Karpas-422 (cell line): ENCODE measurements at regions not wholly inside any gene's neighbourhood (a gene's known extent, or its start where the extent isn't known, plus 50 kb on each side); places are given as distances from the start of the nearest gene placed in this dataset.

ENCODE experiments used
- DNase-seq: peaks from one replicate; pipeline ENCODE4 v3.0.0-alpha.2; 2015
- H2AFZ ChIP-seq: fragments of 200-600 bp; sonication (generic); 2 replicates; pipeline ENCODE4 v1.6.1; 2014; ENCODE audit warnings: antibody characterized with exemption, low read length, mixed read lengths
- H3K27ac ChIP-seq: fragments of 200-600 bp; sonication (generic); 2 replicates; pipeline ENCODE4 v1.5.1; 2014; ENCODE audit warnings: mild to moderate bottlenecking, low read length, moderate library complexity
- H3K27me3 ChIP-seq: fragments of 200-600 bp; sonication (generic); 2 replicates; pipeline ENCODE4 v1.6.1; 2014; ENCODE audit warnings: low read length, mixed read lengths
- H3K36me3 ChIP-seq: fragments of 200-600 bp; sonication (generic); 2 replicates; pipeline ENCODE4 v1.6.1; 2014; ENCODE audit warnings: low read length, mixed read lengths; ENCODE audit not compliant: insufficient read depth
- H3K4me1 ChIP-seq: fragments of 200-600 bp; sonication (generic); 2 replicates; pipeline ENCODE4 v1.6.1; 2014; ENCODE audit warnings: mild to moderate bottlenecking, low read length, mixed read lengths
- H3K4me2 ChIP-seq: fragments of 200-600 bp; sonication (generic); 2 replicates; pipeline ENCODE4 v1.6.1; 2014; ENCODE audit warnings: low read length, low read depth, mild to moderate bottlenecking; ENCODE audit not compliant: poor library complexity, severe bottlenecking
- H3K4me3 ChIP-seq: fragments of 200-600 bp; sonication (generic); 2 replicates; pipeline ENCODE4 v1.5.1; 2014; ENCODE audit warnings: mild to moderate bottlenecking, antibody characterized with exemption, low read length, mixed read lengths
- H3K79me2 ChIP-seq: fragments of 200-600 bp; sonication (generic); 2 replicates; pipeline ENCODE4 v1.6.1; 2014; ENCODE audit warnings: mild to moderate bottlenecking, low read length, mixed read lengths
- H3K9ac ChIP-seq: fragments of 200-600 bp; sonication (generic); 2 replicates; pipeline ENCODE4 v1.6.0; 2014; ENCODE audit warnings: low read length
- H3K9me2 ChIP-seq: fragments of 200-600 bp; sonication (generic), shearing (Covaris generic); replicated peaks from 2 replicates; pipeline ENCODE4 v1.6.0; 2014; ENCODE audit warnings: mild to moderate bottlenecking, low read length, moderate library complexity; ENCODE audit not compliant: insufficient read depth
- H3K9me3 ChIP-seq: fragments of 300-700, 200-600 bp; sonication (generic); 2 replicates; pipeline ENCODE4 v1.6.1; 2014; ENCODE audit warnings: low read length, mixed read lengths
- H4K20me1 ChIP-seq: fragments of 200-600 bp; sonication (generic); 2 replicates; pipeline ENCODE4 v1.6.1; 2014; ENCODE audit warnings: mild to moderate bottlenecking, antibody characterized with exemption, low read length, low read depth; ENCODE audit not compliant: insufficient read depth

DNA sequence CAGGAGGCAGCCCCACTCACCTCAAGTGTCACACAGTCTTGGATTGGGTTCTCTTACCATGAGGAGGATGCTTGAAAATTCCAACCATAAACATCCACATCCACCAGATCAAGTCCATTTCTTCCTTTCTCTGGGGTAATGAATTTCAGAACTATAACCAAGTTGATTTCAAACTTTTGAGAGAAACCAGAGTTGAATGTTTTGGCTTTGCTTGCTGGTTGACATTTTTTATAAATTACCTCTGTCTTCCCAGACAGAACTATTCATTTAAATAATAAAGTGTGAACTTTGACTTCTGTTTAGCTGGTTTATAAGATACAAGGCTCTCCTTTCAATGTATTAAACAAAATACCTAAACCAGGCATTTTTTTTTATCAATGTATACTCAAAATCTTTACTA lies 550.7 kb downstream of the KCTD12 start:
- Histone ChIP-seq H4K20me1 (no peaks in the 10 kb centered on the region), H3K36me3 (no peaks in the 10 kb centered on the region), H2AFZ (no peak overlapping the region)

GRCh38 chr13:76331943-76332712 lies 554.1 kb downstream of the KCTD12 start:
- no peak overlapping the region for H2AFZ ChIP-seq
- no peaks in the 10 kb centered on the region for H3K27me3 ChIP-seq
- DNase-seq: no peak
- H3K36me3 ChIP-seq: no peaks in the 10 kb centered on the region
- no peaks in the 10 kb centered on the region for H4K20me1 ChIP-seq
- no peak overlapping the region for H3K9ac ChIP-seq
- H3K9me2 ChIP-seq: no peaks in the 10 kb centered on the region
- H3K4me1 ChIP-seq: no peaks in the 10 kb centered on the region
- no peak overlapping the region for H3K27ac ChIP-seq
- no peak overlapping the region for H3K4me2 ChIP-seq
- no peaks in the 10 kb centered on the region for H3K9me3 ChIP-seq
- no peak overlapping the region for H3K4me3 ChIP-seq
- H3K79me2 ChIP-seq: no peaks in the 10 kb centered on the region

More for the DNA sequence above, 550.7 kb downstream of the KCTD12 start:
- H3K4me2 ChIP-seq: no peak overlapping the region
- H3K9ac ChIP-seq: no peak overlapping the region
- H3K4me3 ChIP-seq: no peak overlapping the region
- no peak overlapping the region for H3K27ac ChIP-seq
- peaks cover 6% of the 10 kb centered on the region for H3K4me1 ChIP-seq
- H3K27me3 ChIP-seq: no peaks in the 10 kb centered on the region
- H3K79me2 ChIP-seq: no peaks in the 10 kb centered on the region
- H3K9me2 ChIP-seq: no peaks in the 10 kb centered on the region
- H3K9me3 ChIP-seq: no peaks in the 10 kb centered on the region
- no peak for DNase-seq

- Histone ChIP-seq H3K27me3 (no peaks in the 10 kb centered on the region), H3K9ac (no peak overlapping the region), H4K20me1 (no peaks in the 10 kb centered on the region), H3K9me2 (no peaks in the 10 kb centered on the region), H3K36me3 (no peaks in the 10 kb centered on the region), H3K4me2 (no peak overlapping the region), H2AFZ (no peak overlapping the region), H3K4me1 (no peaks in the 10 kb centered on the region), H3K79me2 (no peaks in the 10 kb centered on the region), H3K9me3 (no peaks in the 10 kb centered on the region), H3K4me3 (no peak overlapping the region), H3K27ac (no peak overlapping the region)
- no peak for DNase-seq
These were observed 555.4 kb downstream of the KCTD12 start for GRCh38 chr13:76330761-76331160.

- DNase-seq: no peak
- no peak overlapping the region for H2AFZ ChIP-seq
- H3K4me2 ChIP-seq: no peak overlapping the region
- no peak overlapping the region for H3K27ac ChIP-seq
- no peaks in the 10 kb centered on the region for H3K4me1 ChIP-seq
- no peaks in the 10 kb centered on the region for H3K36me3 ChIP-seq
- no peaks in the 10 kb centered on the region for H3K9me3 ChIP-seq
- H3K9me2 ChIP-seq: no peaks in the 10 kb centered on the region
- H4K20me1 ChIP-seq: no peaks in the 10 kb centered on the region
- H3K4me3 ChIP-seq: no peak overlapping the region
- no peaks in the 10 kb centered on the region for H3K27me3 ChIP-seq
- no peak overlapping the region for H3K9ac ChIP-seq
- no peaks in the 10 kb centered on the region for H3K79me2 ChIP-seq
These were observed 556.2 kb downstream of the KCTD12 start for GRCh38 chr13:76329866-76330580.

GRCh38 chr13:76329004-76329403 lies 557.2 kb downstream of the KCTD12 start:
- peak; percentile 42 for DNase-seq

DNA sequence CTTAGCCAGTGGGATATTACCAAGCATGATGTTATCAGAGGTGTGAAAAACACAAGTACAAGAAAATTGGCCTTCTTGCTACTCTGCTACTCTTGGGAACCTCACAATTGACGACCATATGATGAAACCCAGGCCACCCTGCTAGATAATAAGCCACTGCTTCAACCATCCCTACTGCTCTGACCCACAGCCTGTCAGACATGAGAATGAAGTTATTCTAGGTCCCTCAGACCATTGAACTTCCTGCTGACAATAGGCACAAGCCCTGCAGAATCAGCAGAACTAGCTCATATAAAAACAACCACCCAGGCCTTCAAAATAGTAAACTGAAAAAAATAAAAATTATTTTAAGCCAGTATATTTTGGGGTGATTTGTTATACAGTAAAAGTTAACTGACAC lies 559.9 kb downstream of the KCTD12 start:
- no peak overlapping the region for H2AFZ ChIP-seq
- DNase-seq: no peak
- no peak overlapping the region for H3K9ac ChIP-seq
- no peaks in the 10 kb centered on the region for H3K27me3 ChIP-seq
- H3K9me2 ChIP-seq: no peaks in the 10 kb centered on the region
- H3K9me3 ChIP-seq: no peaks in the 10 kb centered on the region
- H3K79me2 ChIP-seq: no peaks in the 10 kb centered on the region
- no peaks in the 10 kb centered on the region for H4K20me1 ChIP-seq
- H3K4me3 ChIP-seq: no peak overlapping the region
- no peak overlapping the region for H3K4me2 ChIP-seq
- no peaks in the 10 kb centered on the region for H3K36me3 ChIP-seq
- no peaks in the 10 kb centered on the region for H3K4me1 ChIP-seq
- H3K27ac ChIP-seq: no peak overlapping the region

More at GRCh38 chr13:76329004-76329403, 557.2 kb downstream of the KCTD12 start:
- Histone ChIP-seq H3K4me2 (no peak overlapping the region), H3K4me1 (no peaks in the 10 kb centered on the region), H3K79me2 (no peaks in the 10 kb centered on the region), H3K36me3 (no peaks in the 10 kb centered on the region), H4K20me1 (no peaks in the 10 kb centered on the region), H3K27ac (no peak overlapping the region), H3K9me3 (no peaks in the 10 kb centered on the region), H3K27me3 (no peaks in the 10 kb centered on the region), H3K9me2 (no peaks in the 10 kb centered on the region), H2AFZ (no peak overlapping the region), H3K9ac (no peak overlapping the region), H3K4me3 (no peak overlapping the region)

DNA sequence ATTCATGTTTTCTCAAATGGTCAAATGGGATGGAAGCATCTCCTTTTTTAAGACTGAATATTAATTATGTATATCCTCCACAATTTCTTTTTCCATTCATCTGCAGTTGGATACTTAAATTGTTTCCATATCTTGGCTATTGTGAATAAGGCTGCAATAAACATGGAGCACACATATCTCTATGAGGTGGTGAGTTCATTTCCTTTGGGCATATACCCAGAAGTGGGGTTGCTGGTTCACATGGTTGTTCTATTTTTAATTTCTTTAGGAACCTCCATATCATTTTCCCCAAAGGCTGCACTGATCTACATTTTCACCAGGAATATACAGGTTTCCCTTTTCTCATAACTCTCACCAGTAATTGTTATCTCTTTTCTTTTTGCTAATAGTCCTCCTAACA lies 566.3 kb downstream of the KCTD12 start:
- Histone ChIP-seq H3K79me2 (no peaks in the 10 kb centered on the region), H3K4me1 (no peaks in the 10 kb centered on the region), H3K4me2 (no peak overlapping the region), H3K9me2 (no peaks in the 10 kb centered on the region), H3K9me3 (peaks cover 3% of the 10 kb centered on the region; the same call in 1 of the 2 replicates), H4K20me1 (no peaks in the 10 kb centered on the region), H2AFZ (no peak overlapping the region), H3K4me3 (no peak overlapping the region), H3K27ac (no peak overlapping the region), H3K9ac (no peak overlapping the region), H3K27me3 (no peaks in the 10 kb centered on the region), H3K36me3 (no peaks in the 10 kb centered on the region)
- DNase-seq: no peak

DNA sequence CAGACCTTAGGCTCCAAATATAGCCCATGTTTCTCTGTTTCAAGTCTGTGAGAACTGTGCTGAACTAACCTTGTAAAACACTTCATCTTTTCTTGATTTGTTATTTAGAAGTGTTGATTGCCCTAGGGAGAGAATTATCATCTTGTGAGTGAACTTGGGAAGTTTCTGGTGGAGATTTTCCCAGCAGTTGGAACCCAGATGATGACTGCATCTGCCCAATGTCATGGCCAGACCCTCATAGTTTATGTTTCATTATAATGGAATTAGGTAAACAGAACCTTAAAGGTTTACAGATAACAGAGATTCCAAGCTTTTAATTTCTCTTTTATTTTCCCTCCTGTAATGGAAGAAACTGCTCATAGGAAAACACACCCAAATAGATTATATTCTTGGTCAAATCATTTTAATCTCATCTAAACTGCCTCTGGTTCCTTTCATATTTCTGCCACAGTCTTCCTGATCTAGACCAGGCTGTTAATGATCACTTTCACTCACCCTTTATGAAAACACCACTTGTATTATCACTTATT lies 569.1 kb downstream of the KCTD12 start:
- no peaks in the 10 kb centered on the region for H4K20me1 ChIP-seq
- no peaks in the 10 kb centered on the region for H3K4me1 ChIP-seq
- H2AFZ ChIP-seq: no peak overlapping the region
- H3K4me2 ChIP-seq: no peak overlapping the region
- peaks cover 3% of the 10 kb centered on the region; the same call in 1 of the 2 replicates for H3K9me3 ChIP-seq
- DNase-seq: no peak
- no peaks in the 10 kb centered on the region for H3K36me3 ChIP-seq
- no peaks in the 10 kb centered on the region for H3K9me2 ChIP-seq
- no peaks in the 10 kb centered on the region for H3K27me3 ChIP-seq
- no peak overlapping the region for H3K4me3 ChIP-seq
- H3K27ac ChIP-seq: no peak overlapping the region
- H3K9ac ChIP-seq: no peak overlapping the region
- H3K79me2 ChIP-seq: no peaks in the 10 kb centered on the region
